ENCODE measurements at regions not wholly inside any gene's neighbourhood (a gene's known extent, or its start where the extent isn't known, plus 50 kb on each side); places are given as distances from the start of the nearest gene placed in this dataset.
A peak's percentile ranks its signal among the peaks of the same experiment; 100 is the strongest.
"Not testable (repeated sequence)": the region's sequence is repeated elsewhere in the genome, so short reads cannot be mapped to it uniquely, and the experiment has no call there.

DNA sequence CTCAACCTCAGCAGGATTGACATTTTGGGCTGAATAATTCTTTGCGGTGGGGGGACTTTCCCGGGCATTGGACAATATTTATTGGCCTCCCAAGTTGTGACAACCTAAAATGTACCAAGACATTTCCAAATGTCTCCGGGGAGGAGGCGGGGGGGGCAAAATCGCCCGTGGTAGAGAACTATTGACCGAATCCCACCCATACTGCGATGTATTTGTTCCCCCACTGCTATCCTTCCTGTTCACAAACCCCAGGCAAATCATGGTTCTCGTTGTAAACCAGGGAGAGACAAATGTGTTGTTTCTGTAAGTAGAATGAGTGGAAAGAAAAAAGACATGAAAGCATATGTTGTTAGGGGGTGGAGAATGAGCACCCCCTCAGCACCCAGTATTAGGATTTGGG lies 141.9 kb downstream of the PSAT1 start:
- DNase-seq (ENCODE audit: low spot score) = no peak

GRCh38 chr9:78439190-78439865 lies 142.4 kb downstream of the PSAT1 start:
- peak; percentile 52 for DNase-seq (ENCODE audit: low spot score)

GRCh38 chr9:78439866-78440830 lies 143.2 kb downstream of the PSAT1 start:
- DNase-seq (ENCODE audit: low spot score) = no peak

DNA sequence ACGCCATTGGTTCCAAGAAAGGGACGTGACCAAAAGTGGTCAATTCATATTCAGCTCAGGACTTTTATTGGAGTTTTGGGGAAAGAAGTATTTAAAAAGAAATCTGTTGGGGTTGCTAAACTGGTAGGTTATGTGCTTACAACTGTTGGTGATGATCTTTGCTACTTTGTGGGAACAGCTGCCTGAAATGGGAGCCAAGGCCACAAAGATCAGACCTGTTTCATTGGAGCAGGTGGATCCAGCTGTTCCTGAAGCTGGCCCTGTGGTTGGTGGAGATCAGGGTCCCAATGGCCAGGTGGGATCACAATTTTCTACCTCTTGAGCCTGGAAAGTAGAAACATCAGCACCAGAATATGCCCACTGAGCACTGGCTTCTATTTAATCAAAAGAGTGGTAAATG lies 144.5 kb downstream of the PSAT1 start:
- DNase-seq (ENCODE audit: low spot score) = no peak

- DNase-seq (ENCODE audit: low spot score) = no peak
These were observed 145.0 kb downstream of the PSAT1 start for GRCh38 chr9:78441822-78442431.

- not testable (repeated sequence) for DNase-seq (ENCODE audit: low spot score)
These were observed 145.7 kb downstream of the PSAT1 start for GRCh38 chr9:78442577-78442976.

- DNase-seq (ENCODE audit: low spot score) = no peak
These were observed 147.0 kb downstream of the PSAT1 start for GRCh38 chr9:78443946-78444345.

- no peak for DNase-seq (ENCODE audit: low spot score)
These were observed 152.2 kb downstream of the PSAT1 start for GRCh38 chr9:78448960-78449673.

- DNase-seq (ENCODE audit: low spot score) = no peak
These were observed 156.5 kb downstream of the PSAT1 start for GRCh38 chr9:78453450-78453849.

- DNase-seq (ENCODE audit: low spot score) = no peak
These were observed 165.7 kb downstream of the PSAT1 start for GRCh38 chr9:78462611-78463010.

- no peak for DNase-seq (ENCODE audit: low spot score)
These were observed 166.8 kb downstream of the PSAT1 start for GRCh38 chr9:78463750-78464149.

DNA sequence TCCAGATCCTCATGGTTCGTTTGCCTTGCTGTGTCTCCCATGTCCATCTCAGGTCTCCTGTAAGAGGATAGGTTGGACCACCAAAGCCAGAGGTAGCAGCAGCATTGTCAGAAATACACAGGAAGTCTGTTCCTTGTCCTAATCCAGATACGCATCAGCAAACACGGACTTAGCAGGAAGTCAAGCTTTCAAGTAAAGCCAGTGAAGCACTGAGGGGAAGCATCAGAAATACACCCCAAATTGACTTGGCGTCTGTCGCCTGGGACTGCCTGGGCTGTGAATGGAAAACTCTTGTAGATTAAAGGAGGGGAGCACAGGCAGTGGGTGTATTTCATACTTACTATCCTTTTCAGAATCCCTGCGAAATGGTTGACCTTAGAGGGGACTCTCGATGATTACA lies 171.3 kb downstream of the PSAT1 start:
- no peak for DNase-seq (ENCODE audit: low spot score)

DNA sequence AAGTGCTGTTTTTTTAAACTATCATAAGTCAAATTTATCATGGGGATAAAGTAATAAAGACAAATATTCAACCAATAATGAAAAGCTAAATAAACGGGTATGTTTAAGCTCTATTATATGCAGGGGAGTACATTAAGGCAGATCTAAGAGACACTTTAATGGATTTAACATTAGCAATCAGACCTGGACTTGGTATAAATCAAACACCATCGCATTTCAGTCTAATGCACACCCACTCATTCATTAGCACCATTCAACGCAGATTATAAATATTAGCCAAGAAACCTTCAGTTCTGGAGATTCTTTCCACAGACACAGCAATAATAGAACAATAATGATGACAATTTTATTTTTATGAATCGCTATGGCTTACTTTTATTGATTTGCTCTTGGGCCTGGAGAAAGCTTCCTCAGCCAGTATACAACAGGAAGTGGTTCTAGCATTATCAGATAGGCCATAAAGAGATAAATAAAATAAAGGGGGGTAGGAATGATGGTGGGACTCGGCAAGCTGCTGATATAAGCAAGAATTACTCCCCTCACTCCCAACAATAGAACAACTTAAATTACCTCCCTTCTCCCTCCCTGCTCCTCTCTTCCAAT lies 172.2 kb downstream of the PSAT1 start:
- no peak for DNase-seq (ENCODE audit: low spot score)

- no peak for DNase-seq (ENCODE audit: low spot score)
These were observed 173.3 kb downstream of the PSAT1 start for GRCh38 chr9:78470216-78470615.

DNA sequence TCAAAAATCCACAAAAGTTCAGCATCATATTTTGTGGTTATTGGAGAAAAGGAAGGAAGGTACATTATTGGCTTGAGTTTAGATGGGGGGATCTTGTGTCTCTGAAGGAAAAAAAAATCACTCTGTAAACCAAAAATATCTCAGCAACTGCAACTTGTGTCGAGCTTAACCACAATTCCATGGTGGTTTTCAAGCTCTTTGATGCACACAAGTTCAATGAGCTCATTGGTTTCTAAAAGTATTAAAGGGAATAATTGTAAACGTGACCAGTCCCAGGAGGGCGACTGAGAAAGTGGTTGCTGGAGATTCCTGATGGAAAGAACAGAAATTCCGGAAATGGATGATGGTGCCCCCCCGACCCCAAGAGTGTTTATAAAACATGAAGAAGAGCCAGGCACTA lies 173.8 kb downstream of the PSAT1 start:
- DNase-seq (ENCODE audit: low spot score) = no peak

DNA sequence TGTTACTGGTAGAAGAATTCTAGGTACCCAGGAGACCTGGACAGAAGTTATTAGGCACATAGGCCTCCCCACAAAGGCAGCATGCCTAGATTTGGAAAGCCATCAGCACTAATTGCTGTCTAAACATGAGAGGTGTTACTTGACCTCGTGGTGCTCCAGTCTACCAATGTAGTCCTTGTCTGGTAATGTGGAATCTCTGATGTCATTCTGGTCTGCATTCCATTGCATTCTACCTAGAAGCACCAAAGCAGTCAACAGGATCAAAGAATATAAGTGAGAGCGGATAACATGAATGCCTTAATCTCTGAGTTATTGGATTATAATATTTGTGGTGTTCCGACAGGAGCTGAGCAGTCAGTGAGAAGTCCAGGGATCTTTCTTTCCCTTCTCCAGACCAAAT lies 175.2 kb downstream of the PSAT1 start:
- no peak for DNase-seq (ENCODE audit: low spot score)

- DNase-seq (ENCODE audit: low spot score) = no peak
These were observed 182.5 kb downstream of the PSAT1 start for GRCh38 chr9:78479441-78479840.

DNA sequence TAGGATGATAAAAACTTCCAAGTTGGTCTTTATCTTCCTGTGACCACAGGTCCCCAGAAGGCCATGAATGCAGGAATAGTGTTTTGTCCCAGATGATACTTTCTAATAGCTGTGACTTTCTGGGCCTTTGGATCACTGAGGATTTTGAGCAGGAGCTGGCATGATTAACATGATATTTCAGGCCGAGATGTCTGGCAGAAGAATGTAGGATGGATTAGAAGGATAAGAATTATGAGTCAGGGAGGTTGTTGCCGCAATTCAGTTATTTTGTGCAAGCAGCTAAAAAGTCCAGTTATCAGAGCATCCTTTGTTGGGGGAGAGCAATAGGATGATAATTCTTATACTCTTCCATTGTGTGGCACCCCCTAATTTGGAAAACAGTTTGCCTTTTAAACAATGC lies 189.7 kb downstream of the PSAT1 start:
- DNase-seq (ENCODE audit: low spot score) = no peak

DNA sequence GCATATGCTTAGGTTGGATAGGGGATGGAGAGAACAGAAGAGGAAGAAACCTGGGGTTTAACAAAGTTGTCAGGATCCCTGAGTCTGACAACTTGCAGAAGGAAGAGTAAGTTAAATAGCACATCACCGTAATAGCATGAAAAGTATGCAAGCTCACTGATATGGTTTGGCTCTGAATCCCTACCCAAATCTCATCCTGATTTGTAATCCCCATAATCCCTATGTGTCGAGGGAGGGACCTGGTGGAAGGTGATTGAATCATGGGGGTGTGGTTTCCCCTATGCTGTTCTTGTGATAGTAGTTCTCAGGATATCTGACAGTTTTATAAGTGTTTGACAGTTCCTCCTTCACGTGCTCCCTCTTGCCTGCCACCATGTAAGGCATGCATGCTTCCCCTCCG lies 193.3 kb downstream of the PSAT1 start:
- DNase-seq (ENCODE audit: low spot score) = no peak

DNA sequence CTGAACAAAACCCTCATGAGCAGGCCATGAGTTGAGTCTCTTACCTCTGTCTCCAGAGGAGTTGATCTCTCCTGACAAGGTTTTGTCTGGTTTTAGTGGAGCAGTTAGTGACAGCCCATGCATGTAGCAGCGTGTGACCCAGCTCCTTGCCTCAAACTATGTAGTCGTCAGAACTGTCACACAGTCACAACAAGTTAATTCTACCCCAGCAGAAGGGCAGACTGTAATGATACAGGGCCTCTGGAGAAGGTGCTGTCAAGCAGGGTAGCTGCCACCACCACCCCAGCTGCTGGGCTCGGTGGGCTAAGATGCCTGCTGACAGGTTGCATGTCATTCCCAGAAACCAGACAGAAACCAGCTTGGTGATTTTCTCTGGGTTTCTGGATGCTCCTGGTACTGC lies 194.5 kb downstream of the PSAT1 start:
- DNase-seq (ENCODE audit: low spot score) = no peak

- no peak for DNase-seq (ENCODE audit: low spot score)
These were observed 196.3 kb downstream of the PSAT1 start for GRCh38 chr9:78493166-78493742.

DNA sequence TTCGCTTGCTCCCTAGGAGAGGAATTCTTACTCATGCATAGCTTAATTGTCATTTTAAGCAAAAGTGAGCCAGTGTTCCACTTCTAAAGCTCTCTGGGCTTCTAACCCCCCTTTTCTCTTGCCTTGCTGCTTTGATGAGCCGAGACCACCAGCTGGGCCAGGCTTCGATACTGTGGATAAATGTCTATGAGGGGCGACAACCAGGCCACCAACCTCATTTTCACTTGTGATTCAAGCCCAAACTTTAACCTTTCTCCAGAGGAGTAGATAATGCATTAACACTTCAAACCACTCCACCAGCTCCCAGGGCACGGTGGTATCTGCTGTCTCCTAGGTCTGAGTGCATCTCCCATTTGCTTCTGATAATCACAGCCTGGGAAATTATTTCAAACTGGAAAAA lies 205.6 kb downstream of the PSAT1 start:
- no peak for DNase-seq (ENCODE audit: low spot score)
